Vagina (tissue), 2 donors: ENCODE measurements at regions not wholly inside any gene's neighbourhood (a gene's known extent, or its start where the extent isn't known, plus 50 kb on each side); places are given as distances from the start of the nearest gene placed in this dataset.

Source experiments
- DNase-seq, 2 donors: peaks; one replicate each; pipeline ENCODE4 v3.0.0-alpha.2; 2017; ENCODE audit errors: extremely low spot score in 2 of 2
- H3K27ac ChIP-seq: fragments of 200-600 bp; sonication (generic); one replicate; pipeline ENCODE4 v1.5.1; 2019
- H3K27me3 ChIP-seq: fragments of 200-600 bp; sonication (generic); one replicate; pipeline ENCODE4 v1.5.1; 2019
- H3K36me3 ChIP-seq, 2 donors: fragments of 200-600 bp; sonication (generic); one replicate each; pipeline ENCODE4 v1.5.1; 2017 to 2019
- H3K4me1 ChIP-seq: fragments of 200-600 bp; sonication (generic); one replicate; pipeline ENCODE4 v1.5.1; 2019
- H3K4me3 ChIP-seq, 2 donors: fragments of 200-600 bp; sonication (generic); 1 replicate in 1 of 2; 2 replicates in 1 of 2; pipeline ENCODE4 v1.5.1; 2016 to 2019
- H3K9me3 ChIP-seq: fragments of 200-600 bp; sonication (generic); one replicate; pipeline ENCODE4 v1.5.1; 2019
- CTCF ChIP-seq, 3 experiments: fragments of 450-650 bp in 2 of 3; fragments of 200-600 bp in 1 of 3; sonication (generic) in 1 of 3; IDR thresholded peaks; one replicate each; pipeline ENCODE4 v1.5.1; 2017 to 2019; ENCODE audit warnings: antibody characterized with exemption in 3 of 3, mild to moderate bottlenecking in 2 of 3, moderate library complexity in 2 of 3
- POLR2A ChIP-seq, 2 donors: fragments of 450-650 bp; IDR thresholded peaks; one replicate each; pipeline ENCODE4 v1.6.1; 2017; ENCODE audit warnings: antibody characterized with exemption in 2 of 2, mild to moderate bottlenecking in 2 of 2, moderate library complexity in 2 of 2
- POLR2AphosphoS5 ChIP-seq, 2 donors: sonication (generic); formaldehyde crosslinking; IDR thresholded peaks; one replicate each; pipeline ENCODE4 v1.9.0; 2017; ENCODE audit warnings: antibody characterized with exemption in 2 of 2, mild to moderate bottlenecking in 2 of 2, low read depth in 1 of 2; ENCODE audit not compliant: insufficient read depth in 1 of 2
- intact Hi-C: fragments of 100-400 bp; cut with DNase I; formaldehyde crosslinking; loops from one replicate; pipeline ENCODE4 v1.15.1; 2023

GRCh38 chr18:75133721-75134610, 75.0 kb downstream of the PTGR3 start:
- Histone ChIP-seq H3K9me3 (no peaks in the 10 kb centered on the region), H3K4me1 (no peaks in the 10 kb centered on the region), H3K36me3 (no peaks in the 10 kb centered on the region), H3K27ac (no peak overlapping the region), H3K27me3 (no peaks in the 10 kb centered on the region), H3K4me3 (no peak overlapping the region)
- DNase-seq, result peak; percentile 64 to 85
- intact Hi-C loops, result no loop called here
- no peak for TF ChIP-seq POLR2AphosphoS5 (IDR thresholded peaks at IDR 0.05; ENCODE audit: insufficient read depth in 1 of 2, low read depth in 1 of 2)
- no peak for TF ChIP-seq CTCF (IDR thresholded peaks at IDR 0.05)
- TF ChIP-seq POLR2A (IDR thresholded peaks at IDR 0.05), result no peak

- no peak overlapping the region for H3K27ac ChIP-seq
- H3K9me3 ChIP-seq, result no peaks in the 10 kb centered on the region
- peak; percentile 74 to 77 for DNase-seq
- intact Hi-C loops, result no loop called here
- H3K4me3 ChIP-seq, result no peak overlapping the region
- no peaks in the 10 kb centered on the region for H3K27me3 ChIP-seq
- no peaks in the 10 kb centered on the region for H3K4me1 ChIP-seq
- H3K36me3 ChIP-seq, result no peaks in the 10 kb centered on the region
- no peak for TF ChIP-seq CTCF (IDR thresholded peaks at IDR 0.05)
- TF ChIP-seq POLR2AphosphoS5 (IDR thresholded peaks at IDR 0.05; ENCODE audit: insufficient read depth in 1 of 2, low read depth in 1 of 2), result no peak
- TF ChIP-seq POLR2A (IDR thresholded peaks at IDR 0.05), result no peak
Observed at GRCh38 chr18:75132931-75133525, 75.9 kb downstream of the PTGR3 start.

GRCh38 chr18:75132098-75132870, 76.7 kb downstream of the PTGR3 start:
- Histone ChIP-seq H3K36me3 (no peaks in the 10 kb centered on the region), H3K27ac (no peak overlapping the region), H3K4me1 (no peaks in the 10 kb centered on the region), H3K9me3 (no peaks in the 10 kb centered on the region), H3K27me3 (no peaks in the 10 kb centered on the region), H3K4me3 (peak overlapping the region in 1 of 2 donors; percentile 29)
- intact Hi-C loops, result no loop called here
- peak; percentile 75 to 84 for DNase-seq
- TF ChIP-seq CTCF (IDR thresholded peaks at IDR 0.05), result no peak
- no peak for TF ChIP-seq POLR2AphosphoS5 (IDR thresholded peaks at IDR 0.05; ENCODE audit: insufficient read depth in 1 of 2, low read depth in 1 of 2)
- TF ChIP-seq POLR2A (IDR thresholded peaks at IDR 0.05), result no peak

DNA sequence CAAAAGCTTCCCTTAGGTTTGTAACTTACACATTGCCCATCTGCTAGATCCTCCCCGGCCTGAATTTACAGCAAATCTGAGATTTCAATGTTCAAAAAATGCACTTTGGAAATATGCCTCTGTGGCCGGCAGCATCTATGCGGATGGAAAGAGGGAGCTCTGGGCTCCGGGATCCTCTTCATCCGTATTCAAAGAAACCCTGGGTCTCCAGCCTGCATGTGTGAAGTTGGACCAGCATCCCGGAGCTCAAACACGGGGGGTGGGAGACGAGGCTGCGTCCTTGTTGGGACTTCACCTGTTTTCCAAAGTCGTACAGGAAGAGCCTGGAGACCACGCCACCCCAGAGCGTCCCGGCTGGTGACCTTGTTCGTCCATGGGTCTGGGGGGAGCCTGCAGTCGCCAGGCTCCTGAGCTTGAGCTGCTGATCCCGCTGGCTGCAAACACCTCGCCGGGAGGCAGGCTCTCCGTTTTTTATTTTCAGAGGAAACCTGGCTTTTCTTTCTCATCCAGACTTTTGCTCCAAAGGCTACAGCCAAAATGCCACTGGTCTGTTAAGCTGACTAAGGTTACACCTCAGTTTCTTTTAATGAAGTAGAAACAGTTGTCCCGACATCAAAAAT, 77.4 kb downstream of the PTGR3 start:
- Histone ChIP-seq H3K4me1 (no peaks in the 10 kb centered on the region), H3K27ac (no peak overlapping the region), H3K27me3 (no peaks in the 10 kb centered on the region), H3K4me3 (peak overlapping the region; percentile 29 to 35), H3K36me3 (no peaks in the 10 kb centered on the region), H3K9me3 (no peaks in the 10 kb centered on the region)
- TF ChIP-seq POLR2AphosphoS5 (IDR thresholded peaks at IDR 0.05; ENCODE audit: insufficient read depth in 1 of 2, low read depth in 1 of 2), result no peak
- no peak for TF ChIP-seq POLR2A (IDR thresholded peaks at IDR 0.05)
- TF ChIP-seq CTCF (IDR thresholded peaks at IDR 0.05), result no peak
- intact Hi-C loops, result no loop called here
- DNase-seq, result peak; percentile 49 to 75
